NCI-H2171 (cell line): ENCODE measurements at regions not wholly inside any gene's neighbourhood (a gene's known extent, or its start where the extent isn't known, plus 50 kb on each side); places are given as distances from the start of the nearest gene placed in this dataset.

ENCODE experiments used
- DNase-seq: peaks from one replicate; lab custom pipeline; 2025; lab: John Stamatoyannopoulos, UW

GRCh38 chr10:128281861-128282260, 155.6 kb upstream of the MKI67 start:
- DNase-seq = no peak

- no peak for DNase-seq
These were observed 160.0 kb upstream of the MKI67 start for GRCh38 chr10:128286141-128286761.

GRCh38 chr10:128286762-128287500, 160.7 kb upstream of the MKI67 start:
- DNase-seq = no peak

- no peak for DNase-seq
These were observed 161.7 kb upstream of the MKI67 start for GRCh38 chr10:128287921-128288320.

GRCh38 chr10:128289621-128290020, 163.4 kb upstream of the MKI67 start:
- DNase-seq = no peak

- no peak for DNase-seq
These were observed 168.8 kb upstream of the MKI67 start for GRCh38 chr10:128295003-128295402.

GRCh38 chr10:128296253-128297007, 170.2 kb upstream of the MKI67 start:
- DNase-seq = no peak

GRCh38 chr10:128297709-128298378, 171.6 kb upstream of the MKI67 start:
- no peak for DNase-seq

- DNase-seq = no peak
These were observed 172.4 kb upstream of the MKI67 start for GRCh38 chr10:128298587-128298986.

- DNase-seq = peak; percentile 46
These were observed 174.1 kb upstream of the MKI67 start for GRCh38 chr10:128300290-128300824.

GRCh38 chr10:128301051-128301450, 174.8 kb upstream of the MKI67 start:
- DNase-seq = no peak

- DNase-seq = no peak
These were observed 176.6 kb upstream of the MKI67 start for GRCh38 chr10:128302808-128303207.

- DNase-seq = no peak
These were observed 178.0 kb upstream of the MKI67 start for GRCh38 chr10:128304271-128304670.

GRCh38 chr10:128305601-128306345, 179.6 kb upstream of the MKI67 start:
- no peak for DNase-seq

- DNase-seq = no peak
These were observed 180.3 kb upstream of the MKI67 start for GRCh38 chr10:128306535-128306934.

- no peak for DNase-seq
These were observed 180.7 kb upstream of the MKI67 start for GRCh38 chr10:128306966-128307365.

- no peak for DNase-seq
These were observed 181.6 kb upstream of the MKI67 start for GRCh38 chr10:128307820-128308219.

- no peak for DNase-seq
These were observed 184.9 kb upstream of the MKI67 start for GRCh38 chr10:128310971-128311658.

GRCh38 chr10:128312250-128312649, 186.0 kb upstream of the MKI67 start:
- DNase-seq = no peak

- DNase-seq = no peak
These were observed 188.5 kb upstream of the MKI67 start for GRCh38 chr10:128314686-128315085.
